ENCODE measurements at regions not wholly inside any gene's neighbourhood (a gene's known extent, or its start where the extent isn't known, plus 50 kb on each side); places are given as distances from the start of the nearest gene placed in this dataset.

- H3K4me3 ChIP-seq (ENCODE audit: insufficient read depth, low read depth, low read length): no peak overlapping the region
- FAIRE-seq (no peak), DNase-seq (ENCODE audit: low read depth) (no peak)
- no peaks in the 10 kb centered on the region for H3K4me1 Mint-ChIP-seq (ENCODE audit: low read depth, unreplicated experiment)
- H3K4me3 Mint-ChIP-seq (ENCODE audit: unreplicated experiment): no peak overlapping the region
- H4K20me1 ChIP-seq (ENCODE audit: insufficient read depth, low read length): no peaks in the 10 kb centered on the region
- no peak overlapping the region for H3K4me2 ChIP-seq (ENCODE audit: low read length)
- H3K36me3 ChIP-seq (ENCODE audit: insufficient read depth, low read length): no peaks in the 10 kb centered on the region
- no peak overlapping the region for H2AFZ ChIP-seq (ENCODE audit: low read depth, low read length)
- H3K9me3 Mint-ChIP-seq (ENCODE audit: unreplicated experiment): no peaks in the 10 kb centered on the region
- H3K79me2 ChIP-seq (ENCODE audit: insufficient read depth, low read length): no peaks in the 10 kb centered on the region
- H3K27me3 ChIP-seq (ENCODE audit: insufficient read depth, low read length): no peaks in the 10 kb centered on the region
- H3K27me3 Mint-ChIP-seq (ENCODE audit: low read depth, unreplicated experiment): peaks cover 8% of the 10 kb centered on the region
- no peak overlapping the region for H3K9ac ChIP-seq (ENCODE audit: low read length)
- no peaks in the 10 kb centered on the region for H3K4me1 ChIP-seq (ENCODE audit: insufficient read depth, low read length)
- no peaks in the 10 kb centered on the region for H3K36me3 Mint-ChIP-seq (ENCODE audit: low read depth, unreplicated experiment)
- no peaks in the 10 kb centered on the region for H3K9me3 ChIP-seq (ENCODE audit: insufficient read depth, low read depth, low read length)
- no peak overlapping the region for H3K27ac ChIP-seq (ENCODE audit: low read depth, low read length)
- H3K27ac Mint-ChIP-seq (ENCODE audit: unreplicated experiment): no peak overlapping the region
- no peak for TF ChIP-seq CTCF (IDR thresholded peaks at IDR 0.05; ENCODE audit: insufficient read depth, low read depth, low read length)
- no peak for TF ChIP-seq EZH2 (IDR thresholded peaks at IDR 0.05; ENCODE audit: insufficient read depth, low read length)
Observed at GRCh38 chr9:108212184-108212583, 643.6 kb downstream of the ACTL7B start.

- Histone ChIP-seq H3K9ac (ENCODE audit: low read length) (no peak overlapping the region), H3K9me3 (ENCODE audit: insufficient read depth, low read depth, low read length) (no peaks in the 10 kb centered on the region), H3K36me3 (ENCODE audit: insufficient read depth, low read length) (no peaks in the 10 kb centered on the region), H3K27ac (ENCODE audit: low read depth, low read length) (no peak overlapping the region), H3K27me3 (ENCODE audit: insufficient read depth, low read length) (no peaks in the 10 kb centered on the region), H4K20me1 (ENCODE audit: insufficient read depth, low read length) (no peaks in the 10 kb centered on the region), H3K4me3 (ENCODE audit: insufficient read depth, low read depth, low read length) (no peak overlapping the region), H3K4me1 (ENCODE audit: insufficient read depth, low read length) (no peaks in the 10 kb centered on the region), H3K4me2 (ENCODE audit: low read length) (no peak overlapping the region), H3K79me2 (ENCODE audit: insufficient read depth, low read length) (no peaks in the 10 kb centered on the region), H2AFZ (ENCODE audit: low read depth, low read length) (no peak overlapping the region)
- FAIRE-seq (no peak), DNase-seq (ENCODE audit: low read depth) (no peak)
- Mint-ChIP-seq H3K36me3 (ENCODE audit: low read depth, unreplicated experiment) (no peaks in the 10 kb centered on the region), H3K9me3 (ENCODE audit: unreplicated experiment) (no peaks in the 10 kb centered on the region), H3K27ac (ENCODE audit: unreplicated experiment) (no peak overlapping the region), H3K27me3 (ENCODE audit: low read depth, unreplicated experiment) (peaks cover 8% of the 10 kb centered on the region), H3K4me3 (ENCODE audit: unreplicated experiment) (no peak overlapping the region), H3K4me1 (ENCODE audit: low read depth, unreplicated experiment) (no peaks in the 10 kb centered on the region)
- TF ChIP-seq EZH2 (IDR thresholded peaks at IDR 0.05; ENCODE audit: insufficient read depth, low read length): no peak
Observed at GRCh38 chr9:108211411-108211955, 644.3 kb downstream of the ACTL7B start.

GRCh38 chr9:108209132-108209685 lies 646.6 kb downstream of the ACTL7B start:
- H3K36me3 Mint-ChIP-seq (ENCODE audit: low read depth, unreplicated experiment): no peaks in the 10 kb centered on the region
- no peak overlapping the region for H3K4me3 ChIP-seq (ENCODE audit: insufficient read depth, low read depth, low read length)
- no peaks in the 10 kb centered on the region for H4K20me1 ChIP-seq (ENCODE audit: insufficient read depth, low read length)
- H3K79me2 ChIP-seq (ENCODE audit: insufficient read depth, low read length): no peaks in the 10 kb centered on the region
- no peak overlapping the region for H3K4me2 ChIP-seq (ENCODE audit: low read length)
- H2AFZ ChIP-seq (ENCODE audit: low read depth, low read length): no peak overlapping the region
- no peak overlapping the region for H3K27ac ChIP-seq (ENCODE audit: low read depth, low read length)
- H3K4me3 Mint-ChIP-seq (ENCODE audit: unreplicated experiment): no peak overlapping the region
- no peaks in the 10 kb centered on the region for H3K4me1 ChIP-seq (ENCODE audit: insufficient read depth, low read length)
- H3K9ac ChIP-seq (ENCODE audit: low read length): no peak overlapping the region
- H3K27me3 ChIP-seq (ENCODE audit: insufficient read depth, low read length): no peaks in the 10 kb centered on the region
- H3K27ac Mint-ChIP-seq (ENCODE audit: unreplicated experiment): no peak overlapping the region
- no peak for DNase-seq (ENCODE audit: low read depth)
- FAIRE-seq: no peak
- peaks cover 8% of the 10 kb centered on the region for H3K27me3 Mint-ChIP-seq (ENCODE audit: low read depth, unreplicated experiment)
- H3K36me3 ChIP-seq (ENCODE audit: insufficient read depth, low read length): no peaks in the 10 kb centered on the region
- TF ChIP-seq CTCF (IDR thresholded peaks at IDR 0.05; ENCODE audit: insufficient read depth, low read depth, low read length): no peak
- no peak for TF ChIP-seq EZH2 (IDR thresholded peaks at IDR 0.05; ENCODE audit: insufficient read depth, low read length)
- no peaks in the 10 kb centered on the region for H3K9me3 Mint-ChIP-seq (ENCODE audit: unreplicated experiment)
- H3K4me1 Mint-ChIP-seq (ENCODE audit: low read depth, unreplicated experiment): no peaks in the 10 kb centered on the region
- no peaks in the 10 kb centered on the region for H3K9me3 ChIP-seq (ENCODE audit: insufficient read depth, low read depth, low read length)

Measured in astrocyte (in vitro differentiated cells and primary cell).